ENCODE measurements at regions not wholly inside any gene's neighbourhood (a gene's known extent, or its start where the extent isn't known, plus 50 kb on each side); places are given as distances from the start of the nearest gene placed in this dataset.

DNA sequence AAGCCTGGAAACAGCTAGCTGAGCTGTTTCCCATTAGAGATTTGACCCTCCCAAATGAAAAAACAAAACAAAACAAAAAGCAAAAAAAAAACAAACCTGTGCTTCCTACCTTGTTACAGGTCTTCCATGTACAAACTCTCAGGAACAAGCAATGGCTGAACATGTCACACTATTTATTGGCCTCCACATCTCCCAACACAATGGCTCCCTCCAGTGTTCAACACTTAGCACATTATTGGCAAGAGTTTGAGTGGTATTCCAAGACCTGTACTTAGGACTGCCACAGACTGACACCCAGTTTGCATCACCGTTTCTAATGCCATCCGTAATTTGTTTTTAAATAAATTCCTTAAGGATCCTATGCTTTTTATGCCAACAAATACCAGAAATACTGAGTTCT lies 195.0 kb upstream of the OLFM3 start:
- Histone ChIP-seq H3K36me3 (no peaks in the 10 kb centered on the region), H3K4me1 (no peaks in the 10 kb centered on the region), H3K4me3 (no peak overlapping the region), H3K27ac (no peak overlapping the region), H3K27me3 (no peaks in the 10 kb centered on the region), H3K9me3 (no peaks in the 10 kb centered on the region)
- peak in 1 of 2 donors; percentile 79 for DNase-seq
- intact Hi-C loops (cut with DNase I; ENCODE audit: low total_unique reads), result no loop called here
- TF ChIP-seq, protein P1, sequence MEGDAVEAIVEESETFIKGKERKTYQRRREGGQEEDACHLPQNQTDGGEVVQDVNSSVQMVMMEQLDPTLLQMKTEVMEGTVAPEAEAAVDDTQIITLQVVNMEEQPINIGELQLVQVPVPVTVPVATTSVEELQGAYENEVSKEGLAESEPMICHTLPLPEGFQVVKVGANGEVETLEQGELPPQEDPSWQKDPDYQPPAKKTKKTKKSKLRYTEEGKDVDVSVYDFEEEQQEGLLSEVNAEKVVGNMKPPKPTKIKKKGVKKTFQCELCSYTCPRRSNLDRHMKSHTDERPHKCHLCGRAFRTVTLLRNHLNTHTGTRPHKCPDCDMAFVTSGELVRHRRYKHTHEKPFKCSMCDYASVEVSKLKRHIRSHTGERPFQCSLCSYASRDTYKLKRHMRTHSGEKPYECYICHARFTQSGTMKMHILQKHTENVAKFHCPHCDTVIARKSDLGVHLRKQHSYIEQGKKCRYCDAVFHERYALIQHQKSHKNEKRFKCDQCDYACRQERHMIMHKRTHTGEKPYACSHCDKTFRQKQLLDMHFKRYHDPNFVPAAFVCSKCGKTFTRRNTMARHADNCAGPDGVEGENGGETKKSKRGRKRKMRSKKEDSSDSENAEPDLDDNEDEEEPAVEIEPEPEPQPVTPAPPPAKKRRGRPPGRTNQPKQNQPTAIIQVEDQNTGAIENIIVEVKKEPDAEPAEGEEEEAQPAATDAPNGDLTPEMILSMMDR (IDR thresholded peaks at IDR 0.05), result peak in 2 of 7 experiments; percentile 12 to 30
- no peak for TF ChIP-seq POLR2AphosphoS5 (IDR thresholded peaks at IDR 0.05)
- 17 to 61% (median 41%) methylated on average over 2 of the region's 2 CpGs for WGBS, 5 donors

DNA sequence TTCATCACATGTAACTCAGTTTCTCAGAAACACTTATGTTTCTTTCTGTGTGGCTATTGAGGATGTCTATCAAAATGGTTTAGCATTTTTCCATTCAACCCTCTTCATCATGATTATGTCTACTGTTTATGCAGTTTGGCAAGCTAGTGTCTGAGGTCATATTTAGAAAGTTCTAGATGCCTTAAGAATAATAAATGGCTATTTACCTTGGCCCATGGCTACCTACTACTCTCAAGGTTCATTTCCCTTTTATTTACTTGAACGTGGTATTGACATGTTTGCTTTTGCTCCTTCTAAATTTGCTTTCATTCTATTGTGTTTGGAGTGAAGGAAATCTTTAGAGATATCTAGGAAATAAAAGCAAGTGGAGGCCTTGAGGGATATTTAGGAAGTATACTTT lies 193.7 kb upstream of the OLFM3 start:
- H3K27ac ChIP-seq, result no peak overlapping the region
- H3K27me3 ChIP-seq, result no peaks in the 10 kb centered on the region
- TF ChIP-seq EP300 (IDR thresholded peaks at IDR 0.05) (no peak), POLR2AphosphoS5 (IDR thresholded peaks at IDR 0.05) (no peak), POLR2A (IDR thresholded peaks at IDR 0.05) (no peak)
- TF ChIP-seq, protein P1 (IDR thresholded peaks at IDR 0.05), result no peak

DNA sequence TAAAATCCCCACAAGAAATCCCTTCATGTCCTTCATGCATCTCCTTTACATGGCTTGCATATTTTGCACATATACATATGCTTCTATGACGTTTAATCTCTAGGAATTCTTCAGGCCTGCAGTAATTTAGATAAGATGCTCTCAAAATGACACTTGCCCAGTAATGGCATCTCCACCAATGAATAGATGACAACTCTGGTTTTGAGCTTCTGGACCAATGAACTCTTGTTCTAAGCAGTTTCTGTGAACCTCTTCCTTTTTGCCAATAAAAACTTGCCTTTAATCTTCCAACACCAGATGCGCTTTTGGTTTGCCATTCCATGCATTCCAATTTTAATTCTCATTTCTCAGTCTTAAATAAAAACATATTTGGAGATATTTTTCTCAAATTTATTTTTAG lies 189.8 kb upstream of the OLFM3 start:
- WGBS, 5 donors, result 79 to 87% (median 82%) methylated on average over 2 of the region's 2 CpGs
- TF ChIP-seq POLR2A (IDR thresholded peaks at IDR 0.05), result no peak
- no peak for TF ChIP-seq POLR2AphosphoS5 (IDR thresholded peaks at IDR 0.05)
- no peak for TF ChIP-seq EP300 (IDR thresholded peaks at IDR 0.05)
- no peak for DNase-seq
- intact Hi-C loops (cut with DNase I; ENCODE audit: low total_unique reads), result no loop called here
- Histone ChIP-seq H3K4me1 (no peaks in the 10 kb centered on the region), H3K36me3 (no peaks in the 10 kb centered on the region), H3K4me3 (no peak overlapping the region), H3K9me3 (no peaks in the 10 kb centered on the region), H3K27me3 (no peaks in the 10 kb centered on the region), H3K27ac (no peak overlapping the region)

More for the DNA sequence above, 193.7 kb upstream of the OLFM3 start:
- H3K4me3 ChIP-seq, result no peak overlapping the region
- intact Hi-C loops (cut with DNase I; ENCODE audit: low total_unique reads), result no loop called here
- 11 to 29% (median 16%) methylated on average over 1 of the region's 1 CpG for WGBS, 5 donors
- DNase-seq, result no peak
- no peaks in the 10 kb centered on the region for H3K4me1 ChIP-seq
- no peaks in the 10 kb centered on the region for H3K36me3 ChIP-seq
- H3K9me3 ChIP-seq, result no peaks in the 10 kb centered on the region

DNA sequence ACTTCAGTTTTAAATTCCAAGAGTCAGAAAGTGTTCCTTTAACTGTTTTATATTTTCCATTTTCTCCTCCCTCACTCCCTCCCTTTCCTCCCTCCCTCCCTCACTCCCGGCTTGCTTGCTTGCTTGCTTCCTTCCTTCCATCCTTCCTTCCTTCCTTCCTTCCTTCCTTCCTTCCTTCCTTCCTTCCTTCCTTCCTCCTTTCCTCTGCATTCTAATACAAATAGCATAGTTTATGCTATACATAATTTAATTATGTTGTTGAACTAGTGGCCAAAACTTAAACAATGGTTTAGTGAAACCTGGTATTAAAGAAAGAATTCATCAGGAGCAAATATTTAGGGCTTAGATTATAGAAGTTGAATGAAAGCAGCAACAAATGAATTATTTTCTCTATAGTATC lies 188.5 kb upstream of the OLFM3 start:
- WGBS, 5 donors, result 47 to 70% (median 55%) methylated on average over 1 of the region's 1 CpG
- no peaks in the 10 kb centered on the region for H3K36me3 ChIP-seq
- H3K4me3 ChIP-seq, result no peak overlapping the region
- no peaks in the 10 kb centered on the region for H3K9me3 ChIP-seq
- no peaks in the 10 kb centered on the region for H3K4me1 ChIP-seq
- intact Hi-C loops (cut with DNase I; ENCODE audit: low total_unique reads), result no loop called here
- no peak for DNase-seq
- H3K27ac ChIP-seq, result no peak overlapping the region
- TF ChIP-seq POLR2A (IDR thresholded peaks at IDR 0.05) (no peak), POLR2AphosphoS5 (IDR thresholded peaks at IDR 0.05) (no peak), EP300 (IDR thresholded peaks at IDR 0.05) (no peak)
- TF ChIP-seq, protein P1 (IDR thresholded peaks at IDR 0.05), result no peak
- H3K27me3 ChIP-seq, result no peaks in the 10 kb centered on the region

DNA sequence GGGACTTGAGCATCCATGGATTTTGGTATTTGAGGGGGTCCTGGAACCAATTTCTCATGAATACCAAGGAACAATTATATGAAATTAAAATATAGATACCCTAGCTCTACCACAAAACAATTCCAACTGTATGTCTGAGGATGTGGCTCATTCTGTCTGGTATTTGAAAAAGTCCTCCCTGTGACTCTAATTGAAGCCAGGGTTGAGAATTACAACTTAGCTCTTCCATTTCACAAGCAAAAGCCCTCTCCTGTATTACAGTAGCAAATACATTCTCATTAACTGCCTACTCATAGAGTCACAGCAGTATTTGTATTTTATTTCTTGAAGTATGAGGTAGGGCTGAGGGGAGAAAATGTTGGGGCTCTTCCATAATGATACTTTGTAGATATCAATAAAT lies 187.8 kb upstream of the OLFM3 start:
- DNase-seq, result no peak
- Histone ChIP-seq H3K4me3 (no peak overlapping the region), H3K27ac (no peak overlapping the region), H3K4me1 (no peaks in the 10 kb centered on the region), H3K9me3 (no peaks in the 10 kb centered on the region), H3K36me3 (no peaks in the 10 kb centered on the region), H3K27me3 (no peaks in the 10 kb centered on the region)
- intact Hi-C loops (cut with DNase I; ENCODE audit: low total_unique reads), result no loop called here
- TF ChIP-seq EP300 (IDR thresholded peaks at IDR 0.05) (no peak), POLR2AphosphoS5 (IDR thresholded peaks at IDR 0.05) (no peak), POLR2A (IDR thresholded peaks at IDR 0.05) (no peak)
- TF ChIP-seq, protein P1 (IDR thresholded peaks at IDR 0.05), result no peak

Measured in stomach (tissue), 8 donors.